CD4-positive, alpha-beta T cell (primary cell): ENCODE measurements at regions not wholly inside any gene's neighbourhood (a gene's known extent, or its start where the extent isn't known, plus 50 kb on each side); places are given as distances from the start of the nearest gene placed in this dataset.

Experiments used
- ATAC-seq: fragments of 200-7000 bp; cut with Tn5 transposase; one replicate; pipeline ENCODE4 v1.10.0; 2022; ENCODE audit warnings: mild to moderate bottlenecking; ENCODE audit not compliant: poor library complexity
- CTCF ChIA-PET: fragments of 350-600 bp; sonication (Branson Sonifier 250); formaldehyde crosslinking; loops from one replicate; lab custom pipeline; 2021; ENCODE audit warnings: antibody characterized with exemption, inconsistent platforms; lab: Charles Lee
- POLR2A ChIA-PET: fragments of 350-600 bp; sonication (Branson Sonifier 250); formaldehyde crosslinking; loops from one replicate; lab custom pipeline; 2021; ENCODE audit warnings: antibody characterized with exemption, inconsistent platforms; lab: Charles Lee
- DNase-seq, 14 experiments: peaks; one replicate each; pipeline ENCODE4 v3.0.0-alpha.2; 2013 to 2020; ENCODE audit warnings: mixed read lengths in 2 of 14
- H3K27ac ChIP-seq, 2 donors: one replicate each; pipeline versions ENCODE4 v1.5.1 to v1.7.0; 2013; ENCODE audit warnings: low read length in 2 of 2, low read depth in 1 of 2, mild to moderate bottlenecking in 1 of 2
- H3K27me3 ChIP-seq, 2 experiments: 1 replicate in 1 of 2; 2 replicates in 1 of 2; pipeline versions ENCODE4 v1.6.1 to v1.7.0; 2013; ENCODE audit warnings: low read length in 2 of 2, control low read depth in 1 of 2, mild to moderate bottlenecking in 1 of 2, moderate library complexity in 1 of 2; ENCODE audit not compliant: insufficient read depth in 2 of 2, control insufficient read depth in 1 of 2
- H3K36me3 ChIP-seq: one replicate; pipeline ENCODE4 v1.6.1; 2013; ENCODE audit warnings: low read length, control low read depth; ENCODE audit not compliant: insufficient read depth
- H3K4me1 ChIP-seq: one replicate; pipeline ENCODE4 v1.6.1; 2013; ENCODE audit warnings: low read length, control low read depth; ENCODE audit not compliant: insufficient read depth
- H3K4me3 ChIP-seq: one replicate; pipeline ENCODE4 v1.5.1; 2013; ENCODE audit warnings: mild to moderate bottlenecking, low read length, moderate library complexity
- H3K9me3 ChIP-seq, 2 experiments: 1 replicate in 1 of 2; 2 replicates in 1 of 2; pipeline versions ENCODE4 v1.6.1 to v1.7.0; 2013; ENCODE audit warnings: low read length in 2 of 2, mild to moderate bottlenecking in 2 of 2, control low read depth in 1 of 2, moderate library complexity in 1 of 2; ENCODE audit not compliant: control insufficient read depth in 1 of 2, insufficient read depth in 1 of 2
- H3K27ac Mint-ChIP-seq: one replicate; pipeline ENCODE4 v1.8.0; 2020; ENCODE audit warnings: mixed read lengths
- H3K27me3 Mint-ChIP-seq: one replicate; pipeline ENCODE4 v1.8.0; 2021; ENCODE audit warnings: mixed read lengths
- H3K36me3 Mint-ChIP-seq: one replicate; pipeline ENCODE4 v1.8.0; 2021; ENCODE audit warnings: low read depth, mixed read lengths
- H3K4me1 Mint-ChIP-seq: one replicate; pipeline ENCODE4 v1.8.0; 2021; ENCODE audit warnings: low read depth, mixed read lengths
- H3K4me3 Mint-ChIP-seq: one replicate; pipeline ENCODE4 v1.8.0; 2020; ENCODE audit warnings: mild to moderate bottlenecking, mixed read lengths
- H3K9me3 Mint-ChIP-seq: one replicate; pipeline ENCODE4 v1.8.0; 2020; ENCODE audit warnings: mixed read lengths
- intact Hi-C, 2 experiments: fragments of 100-400 bp; cut with DNase I in 1 of 2; cut with micrococcal nuclease in 1 of 2; formaldehyde crosslinking; loops; one replicate each; pipeline versions ENCODE4 v1.15.1 to v1.9.0; 2023 to 2025; cut with DNase I, micrococcal nuclease
- TF ChIP-seq, protein P1 (sequence below): fragments of 200-600 bp; IDR thresholded peaks from one replicate; pipeline ENCODE4 v1.8.0; 2022; ENCODE audit warnings: antibody characterized with exemption, mild to moderate bottlenecking

GRCh38 chr12:24411948-24412347 lies 462.5 kb upstream of the SOX5 start:
- Mint-ChIP-seq H3K27me3 (no peaks in the 10 kb centered on the region), H3K4me3 (no peak overlapping the region), H3K27ac (no peak overlapping the region), H3K9me3 (peaks cover 3% of the 10 kb centered on the region), H3K4me1 (no peaks in the 10 kb centered on the region), H3K36me3 (no peaks in the 10 kb centered on the region)
- Histone ChIP-seq H3K27ac (no peak overlapping the region), H3K4me1 (no peaks in the 10 kb centered on the region), H3K9me3 (no peaks in the 10 kb centered on the region), H3K36me3 (no peaks in the 10 kb centered on the region), H3K4me3 (no peak overlapping the region), H3K27me3 (no peaks in the 10 kb centered on the region)
- POLR2A ChIA-PET: no interaction called here
- ATAC-seq (no peak), DNase-seq (no peak)
- intact Hi-C loops: no loop called here
- CTCF ChIA-PET: no interaction called here
- TF ChIP-seq, protein P1, sequence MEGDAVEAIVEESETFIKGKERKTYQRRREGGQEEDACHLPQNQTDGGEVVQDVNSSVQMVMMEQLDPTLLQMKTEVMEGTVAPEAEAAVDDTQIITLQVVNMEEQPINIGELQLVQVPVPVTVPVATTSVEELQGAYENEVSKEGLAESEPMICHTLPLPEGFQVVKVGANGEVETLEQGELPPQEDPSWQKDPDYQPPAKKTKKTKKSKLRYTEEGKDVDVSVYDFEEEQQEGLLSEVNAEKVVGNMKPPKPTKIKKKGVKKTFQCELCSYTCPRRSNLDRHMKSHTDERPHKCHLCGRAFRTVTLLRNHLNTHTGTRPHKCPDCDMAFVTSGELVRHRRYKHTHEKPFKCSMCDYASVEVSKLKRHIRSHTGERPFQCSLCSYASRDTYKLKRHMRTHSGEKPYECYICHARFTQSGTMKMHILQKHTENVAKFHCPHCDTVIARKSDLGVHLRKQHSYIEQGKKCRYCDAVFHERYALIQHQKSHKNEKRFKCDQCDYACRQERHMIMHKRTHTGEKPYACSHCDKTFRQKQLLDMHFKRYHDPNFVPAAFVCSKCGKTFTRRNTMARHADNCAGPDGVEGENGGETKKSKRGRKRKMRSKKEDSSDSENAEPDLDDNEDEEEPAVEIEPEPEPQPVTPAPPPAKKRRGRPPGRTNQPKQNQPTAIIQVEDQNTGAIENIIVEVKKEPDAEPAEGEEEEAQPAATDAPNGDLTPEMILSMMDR: no peak

DNA sequence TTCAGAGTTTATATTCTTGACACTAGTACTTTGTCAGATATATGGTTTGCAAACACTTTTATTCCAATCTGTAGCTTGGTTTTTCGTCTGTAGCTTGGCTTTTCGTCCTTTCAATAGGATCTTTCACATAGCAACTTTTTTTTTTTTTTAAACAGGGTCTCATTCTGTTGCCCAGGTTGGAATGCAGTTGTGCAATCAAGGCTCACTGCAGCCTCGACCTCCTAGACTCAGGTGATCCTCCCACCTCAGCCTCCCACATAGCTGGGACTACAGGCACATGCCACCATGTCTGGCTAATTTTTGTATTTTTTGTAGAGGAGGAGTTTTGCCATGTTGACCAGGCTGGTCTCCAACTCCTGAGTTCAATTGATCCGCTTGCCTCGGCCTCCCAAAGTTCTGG lies 460.4 kb upstream of the SOX5 start:
- H3K4me1 Mint-ChIP-seq: no peaks in the 10 kb centered on the region
- H3K27ac ChIP-seq: no peak overlapping the region
- H3K27me3 ChIP-seq: no peaks in the 10 kb centered on the region
- no peak overlapping the region for H3K4me3 ChIP-seq
- CTCF ChIA-PET: no interaction called here
- peaks cover 3% of the 10 kb centered on the region for H3K9me3 Mint-ChIP-seq
- intact Hi-C loops: no loop called here
- no peak overlapping the region for H3K4me3 Mint-ChIP-seq
- TF ChIP-seq, protein P1: no peak
- H3K36me3 ChIP-seq: no peaks in the 10 kb centered on the region
- H3K27ac Mint-ChIP-seq: no peak overlapping the region
- no peaks in the 10 kb centered on the region for H3K9me3 ChIP-seq
- no peak for DNase-seq
- no peaks in the 10 kb centered on the region for H3K36me3 Mint-ChIP-seq
- no peak for ATAC-seq
- H3K27me3 Mint-ChIP-seq: no peaks in the 10 kb centered on the region
- POLR2A ChIA-PET: no interaction called here
- H3K4me1 ChIP-seq: no peaks in the 10 kb centered on the region

DNA sequence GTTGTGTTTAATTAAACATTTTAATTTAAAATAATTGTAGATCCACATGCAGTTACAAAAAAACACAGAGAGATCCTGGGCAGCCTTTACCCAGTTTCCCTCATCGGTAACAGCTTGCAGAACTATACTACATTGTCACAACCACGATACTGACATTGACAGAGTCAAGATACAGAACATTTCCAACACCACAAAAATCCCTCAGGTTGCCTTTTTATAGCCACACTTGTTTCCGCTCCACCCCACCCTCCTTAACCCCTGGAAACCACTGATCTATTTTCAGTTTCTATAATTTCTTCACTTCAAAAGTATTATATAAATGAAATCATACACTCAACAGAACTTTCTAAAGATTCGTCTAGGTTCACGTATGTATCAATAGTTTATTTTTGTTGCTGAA lies 458.8 kb upstream of the SOX5 start:
- Mint-ChIP-seq H3K4me1 (no peaks in the 10 kb centered on the region), H3K27me3 (no peaks in the 10 kb centered on the region), H3K36me3 (no peaks in the 10 kb centered on the region), H3K27ac (no peak overlapping the region), H3K4me3 (no peak overlapping the region), H3K9me3 (peaks cover 3% of the 10 kb centered on the region)
- Histone ChIP-seq H3K27ac (no peak overlapping the region), H3K27me3 (no peaks in the 10 kb centered on the region), H3K9me3 (no peaks in the 10 kb centered on the region), H3K36me3 (no peaks in the 10 kb centered on the region), H3K4me3 (no peak overlapping the region), H3K4me1 (no peaks in the 10 kb centered on the region)
- no peak for ATAC-seq
- intact Hi-C loops: no loop called here
- ChIA-PET CTCF (no interaction called here), POLR2A (no interaction called here)
- TF ChIP-seq, protein P1: no peak
- DNase-seq: no peak
